IMR-90 (cell line): ENCODE measurements at regions not wholly inside any gene's neighbourhood (a gene's known extent, or its start where the extent isn't known, plus 50 kb on each side); places are given as distances from the start of the nearest gene placed in this dataset.

Experiments used
- ATAC-seq: fragments of 200-7000 bp; cut with Tn5 transposase; 2 replicates; pipeline ENCODE4 v1.9.1; 2020; ENCODE audit warnings: low read depth, mild to moderate bottlenecking, moderate library complexity
- BruUV-seq: library from RNA; stranded (reverse); fragments of 400-500 nt; replicated peaks from 2 replicates; lab custom pipeline; 2021; lab: Mats Ljungman, UMichigan
- CTCF ChIA-PET: fragments of 300-600 bp; formaldehyde crosslinking; extraction: SDS; loops from one replicate; lab custom pipeline; 2021; ENCODE audit warnings: antibody characterized with exemption; lab: Yijun Ruan, JAX
- POLR2A ChIA-PET: fragments of 300-600 bp; sonication (Branson Sonifier 250); formaldehyde crosslinking; loops from one replicate; lab custom pipeline; 2022; ENCODE audit warnings: antibody characterized with exemption; ENCODE audit not compliant: unreplicated experiment; lab: Charles Lee
- DNase-seq: peaks from one replicate; pipeline ENCODE4 v3.0.0; 2013
- H2AFZ ChIP-seq: replicated peaks from 2 replicates; pipeline ENCODE3; 2013; ENCODE audit warnings: low read length, mild to moderate bottlenecking; ENCODE audit not compliant: poor library complexity
- H2AK5ac ChIP-seq: 2 replicates; pipeline ENCODE4 v1.6.1; 2013; ENCODE audit warnings: low read depth, low read length, inconsistent platforms
- H2AK9ac ChIP-seq: replicated peaks from 2 replicates; pipeline ENCODE3; 2013; ENCODE audit warnings: mild to moderate bottlenecking, low read depth, low read length, moderate library complexity; ENCODE audit not compliant: poor library complexity
- H2BK120ac ChIP-seq: 2 replicates; pipeline ENCODE4 v1.6.1; 2013; ENCODE audit warnings: low read depth, low read length, inconsistent platforms
- H2BK15ac ChIP-seq: 3 replicates; pipeline ENCODE4 v1.6.1; 2013; ENCODE audit warnings: low read depth, low read length, inconsistent platforms
- H2BK20ac ChIP-seq: 2 replicates; pipeline ENCODE4 v1.6.1; 2013; ENCODE audit warnings: low read depth, mild to moderate bottlenecking, inconsistent platforms, low read length, moderate library complexity
- H2BK5ac ChIP-seq: 2 replicates; pipeline ENCODE4 v1.6.1; 2013; ENCODE audit warnings: mild to moderate bottlenecking, low read depth, low read length, inconsistent platforms; ENCODE audit not compliant: poor library complexity, severe bottlenecking
- H3K14ac ChIP-seq: replicated peaks from 2 replicates; pipeline ENCODE4 v1.6.1; 2013; ENCODE audit warnings: low read depth, low read length, inconsistent platforms
- H3K18ac ChIP-seq: 2 replicates; pipeline ENCODE4 v1.6.1; 2013; ENCODE audit warnings: low read depth, low read length, control low read depth
- H3K23ac ChIP-seq: 2 replicates; pipeline ENCODE4 v1.6.1; 2013; ENCODE audit warnings: low read depth, low read length, inconsistent platforms
- H3K27ac ChIP-seq: 2 replicates; pipeline ENCODE4 v1.5.1; 2013; ENCODE audit warnings: mild to moderate bottlenecking, control low read depth, low read length; ENCODE audit not compliant: insufficient read depth
- H3K27me3 ChIP-seq: 2 replicates; pipeline ENCODE4 v1.6.1; 2013; ENCODE audit warnings: low read length; ENCODE audit not compliant: control insufficient read depth, insufficient read depth
- H3K36me3 ChIP-seq: 2 replicates; pipeline ENCODE4 v1.6.1; 2013; ENCODE audit warnings: low read length, mixed read lengths; ENCODE audit not compliant: control insufficient read depth, insufficient read depth
- H3K4ac ChIP-seq: 2 replicates; pipeline ENCODE4 v1.6.1; 2013; ENCODE audit warnings: low read depth, low read length, inconsistent platforms
- H3K4me1 ChIP-seq: 2 replicates; pipeline ENCODE4 v1.6.1; 2013; ENCODE audit warnings: low read length, mixed read lengths; ENCODE audit not compliant: control insufficient read depth, insufficient read depth
- H3K4me2 ChIP-seq: 2 replicates; pipeline ENCODE4 v1.6.1; 2013; ENCODE audit warnings: low read depth, mild to moderate bottlenecking, control low read depth, low read length, moderate library complexity
- H3K4me3 ChIP-seq: 2 replicates; pipeline ENCODE4 v1.5.1; 2013; ENCODE audit warnings: low read depth, mild to moderate bottlenecking, control low read depth, low read length, moderate library complexity; ENCODE audit not compliant: insufficient read depth
- H3K56ac ChIP-seq: 2 replicates; pipeline ENCODE4 v1.6.1; 2013; ENCODE audit warnings: low read length, inconsistent platforms; ENCODE audit not compliant: insufficient read depth; ENCODE audit errors: extremely low read depth
- H3K79me1 ChIP-seq, 2 experiments: 2 replicates each; pipeline ENCODE4 v1.6.1; 2013; ENCODE audit warnings: low read length in 2 of 2, inconsistent platforms in 1 of 2, low read depth in 1 of 2
- H3K9ac ChIP-seq: 2 replicates; pipeline ENCODE4 v1.6.1; 2013; ENCODE audit warnings: low read depth, low read length, control low read depth
- H3K9me1 ChIP-seq: 2 replicates; pipeline ENCODE4 v1.6.1; 2013; ENCODE audit warnings: low read length, inconsistent platforms; ENCODE audit not compliant: insufficient read depth
- H3K9me3 ChIP-seq: 2 replicates; pipeline ENCODE4 v1.6.1; 2013; ENCODE audit warnings: low read length; ENCODE audit not compliant: control insufficient read depth, insufficient read depth
- H4K20me1 ChIP-seq: 2 replicates; pipeline ENCODE4 v1.6.1; 2013; ENCODE audit warnings: low read length, inconsistent platforms; ENCODE audit not compliant: insufficient read depth
- H4K5ac ChIP-seq: 2 replicates; pipeline ENCODE4 v1.6.1; 2013; ENCODE audit warnings: mild to moderate bottlenecking, low read depth, low read length, control low read depth
- H4K8ac ChIP-seq, 2 experiments: 2 replicates each; pipeline ENCODE4 v1.6.1; 2013; ENCODE audit warnings: low read depth in 2 of 2, low read length in 2 of 2, control low read depth in 1 of 2, inconsistent platforms in 1 of 2
- H4K91ac ChIP-seq: 2 replicates; pipeline ENCODE4 v1.6.1; 2013; ENCODE audit warnings: low read depth, low read length, inconsistent platforms; ENCODE audit not compliant: insufficient read depth
- CEBPB ChIP-seq: IDR thresholded peaks from 2 replicates; pipeline ENCODE4 v1.6.1; 2012; ENCODE audit warnings: low read depth, low read length, improper control_type of control experiment
- CHD1 ChIP-seq: IDR thresholded peaks from 2 replicates; pipeline ENCODE4 v1.6.1; 2012; ENCODE audit warnings: low read depth, low read length, improper control_type of control experiment
- MAFK ChIP-seq: IDR thresholded peaks from 2 replicates; pipeline ENCODE4 v1.6.1; 2012; ENCODE audit warnings: low read depth, low read length, improper control_type of control experiment
- MAZ ChIP-seq: IDR thresholded peaks from 2 replicates; pipeline ENCODE4 v1.6.1; 2012; ENCODE audit warnings: low read depth, mild to moderate bottlenecking, low read length, improper control_type of control experiment, moderate library complexity, borderline replicate concordance
- MXI1 ChIP-seq: IDR thresholded peaks from 2 replicates; pipeline ENCODE4 v1.6.1; 2012; ENCODE audit warnings: low read depth, mild to moderate bottlenecking, low read length, moderate library complexity, borderline replicate concordance
- NFE2L2 ChIP-seq: fragments of 150-350 bp; IDR thresholded peaks from 2 replicates; pipeline ENCODE4 v1.6.1; 2016; ENCODE audit warnings: low read depth, mild to moderate bottlenecking, low read length
- POLR2A ChIP-seq: IDR thresholded peaks from 2 replicates; pipeline ENCODE4 v1.6.1; 2012; ENCODE audit warnings: mild to moderate bottlenecking, low read depth, low read length
- RAD21 ChIP-seq: IDR thresholded peaks from 2 replicates; pipeline ENCODE4 v1.6.1; 2012; ENCODE audit warnings: low read length, improper control_type of control experiment
- RCOR1 ChIP-seq: IDR thresholded peaks from 2 replicates; pipeline ENCODE4 v1.6.1; 2012; ENCODE audit warnings: mild to moderate bottlenecking, low read length, improper control_type of control experiment; ENCODE audit not compliant: insufficient replicate concordance
- RFX5 ChIP-seq: IDR thresholded peaks from 2 replicates; pipeline ENCODE4 v1.8.0; 2012; ENCODE audit warnings: low read depth, mild to moderate bottlenecking, low read length, moderate library complexity
- USF2 ChIP-seq: fragments of 150-350 bp; IDR thresholded peaks from 2 replicates; pipeline ENCODE4 v1.6.1; 2017; ENCODE audit warnings: mild to moderate bottlenecking, antibody characterized with exemption, low read length, low read depth
- WGBS, 2 experiments: methylation state at CpG; one replicate each; pipeline versions ENCODE4 v1.1.5 to v1.1.7; 2013; ENCODE audit warnings: missing lambda C conversion rate in 2 of 2; ENCODE audit not compliant: insufficient read length in 1 of 2; ENCODE audit errors: extremely low coverage in 2 of 2; 5-methylcytosine and 5-hydroxymethylcytosine counted together
- dilution Hi-C: fragments of 300-500 bp; cut with HindIII; formaldehyde crosslinking; loops from one replicate; pipeline ENCODE4 v1.14.3; 2018; ENCODE audit warnings: low sequenced_read_pairs; ENCODE audit not compliant: unreplicated experiment
- in situ Hi-C: fragments of 300-500 bp; cut with MboI; formaldehyde crosslinking; loops from 3 replicates; pipeline ENCODE4 v1.14.3; 2019; ENCODE audit warnings: low sequenced_read_pairs, inconsistent platforms, mixed read lengths
- intact Hi-C: fragments of 100-400 bp; cut with micrococcal nuclease; formaldehyde crosslinking; loops from 2 replicates; pipeline ENCODE4 v1.10.0; 2022
- TF ChIP-seq, protein P1 (sequence below): fragments of 150-350 bp; IDR thresholded peaks from 2 replicates; pipeline ENCODE4 v1.6.1; 2016; ENCODE audit warnings: low read depth, mild to moderate bottlenecking, low read length, moderate library complexity, borderline replicate concordance

DNA sequence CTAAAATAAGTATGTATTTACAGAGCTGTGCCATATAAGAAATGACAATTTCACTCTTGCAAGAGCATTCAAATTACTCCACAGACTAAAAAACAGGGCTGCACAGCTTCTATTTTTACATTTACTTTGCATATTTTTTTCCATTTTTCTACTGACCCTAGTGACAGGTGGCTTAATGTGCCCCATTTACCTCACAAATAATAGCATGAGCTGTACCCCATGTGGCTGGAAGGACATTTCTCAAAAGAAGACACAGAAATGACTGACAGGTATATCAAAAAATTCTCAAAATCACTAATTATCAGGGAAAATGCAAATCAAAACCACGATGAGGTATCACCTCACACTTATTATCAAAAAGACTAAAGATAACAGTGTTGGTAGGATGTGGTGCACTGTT is 1128.6 kb downstream of the SLC16A7 start:
- intact Hi-C loops (no loop called here), dilution Hi-C loops (no loop called here), in situ Hi-C loops (no loop called here)
- Histone ChIP-seq H2AK5ac (no peak overlapping the region), H3K79me1 (no peaks in the 10 kb centered on the region), H3K4ac (no peak overlapping the region), H3K18ac (no peak overlapping the region), H3K27me3 (no peaks in the 10 kb centered on the region), H4K91ac (no peak overlapping the region), H2BK15ac (no peak overlapping the region), H2BK120ac (no peak overlapping the region), H3K23ac (no peak overlapping the region), H4K20me1 (no peaks in the 10 kb centered on the region), H3K9me1 (no peaks in the 10 kb centered on the region), H3K36me3 (no peaks in the 10 kb centered on the region), H4K8ac (no peak overlapping the region), H3K14ac (no peak overlapping the region), H3K9me3 (no peaks in the 10 kb centered on the region), H2AFZ (no peak overlapping the region), H3K56ac (no peak overlapping the region), H3K27ac (no peak overlapping the region), H3K4me2 (no peak overlapping the region), H3K4me1 (no peaks in the 10 kb centered on the region), H2BK5ac (no peak overlapping the region), H3K4me3 (no peak overlapping the region), H3K9ac (no peak overlapping the region), H2BK20ac (no peak overlapping the region), H2AK9ac (no peak overlapping the region), H4K5ac (no peak overlapping the region)
- CTCF ChIA-PET: no interaction called here
- TF ChIP-seq CEBPB (no peak), MXI1 (no peak), NFE2L2 (no peak), RFX5 (no peak), RCOR1 (no peak), POLR2A (no peak), USF2 (no peak), MAFK (no peak), CHD1 (no peak), MAZ (no peak), RAD21 (no peak)
- TF ChIP-seq, protein P1, sequence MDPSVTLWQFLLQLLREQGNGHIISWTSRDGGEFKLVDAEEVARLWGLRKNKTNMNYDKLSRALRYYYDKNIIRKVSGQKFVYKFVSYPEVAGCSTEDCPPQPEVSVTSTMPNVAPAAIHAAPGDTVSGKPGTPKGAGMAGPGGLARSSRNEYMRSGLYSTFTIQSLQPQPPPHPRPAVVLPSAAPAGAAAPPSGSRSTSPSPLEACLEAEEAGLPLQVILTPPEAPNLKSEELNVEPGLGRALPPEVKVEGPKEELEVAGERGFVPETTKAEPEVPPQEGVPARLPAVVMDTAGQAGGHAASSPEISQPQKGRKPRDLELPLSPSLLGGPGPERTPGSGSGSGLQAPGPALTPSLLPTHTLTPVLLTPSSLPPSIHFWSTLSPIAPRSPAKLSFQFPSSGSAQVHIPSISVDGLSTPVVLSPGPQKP: no peak
- no peak for ATAC-seq
- POLR2A ChIA-PET: no interaction called here
- DNase-seq: no peak
- WGBS, 2 experiments: no CpG with 5 or more reads among the region's 1 CpG
- no TSS peak for BruUV-seq
